ENCODE measurements at regions not wholly inside any gene's neighbourhood (a gene's known extent, or its start where the extent isn't known, plus 50 kb on each side); places are given as distances from the start of the nearest gene placed in this dataset.
"Not testable (repeated sequence)": the region's sequence is repeated elsewhere in the genome, so short reads cannot be mapped to it uniquely, and the experiment has no call there.

DNA sequence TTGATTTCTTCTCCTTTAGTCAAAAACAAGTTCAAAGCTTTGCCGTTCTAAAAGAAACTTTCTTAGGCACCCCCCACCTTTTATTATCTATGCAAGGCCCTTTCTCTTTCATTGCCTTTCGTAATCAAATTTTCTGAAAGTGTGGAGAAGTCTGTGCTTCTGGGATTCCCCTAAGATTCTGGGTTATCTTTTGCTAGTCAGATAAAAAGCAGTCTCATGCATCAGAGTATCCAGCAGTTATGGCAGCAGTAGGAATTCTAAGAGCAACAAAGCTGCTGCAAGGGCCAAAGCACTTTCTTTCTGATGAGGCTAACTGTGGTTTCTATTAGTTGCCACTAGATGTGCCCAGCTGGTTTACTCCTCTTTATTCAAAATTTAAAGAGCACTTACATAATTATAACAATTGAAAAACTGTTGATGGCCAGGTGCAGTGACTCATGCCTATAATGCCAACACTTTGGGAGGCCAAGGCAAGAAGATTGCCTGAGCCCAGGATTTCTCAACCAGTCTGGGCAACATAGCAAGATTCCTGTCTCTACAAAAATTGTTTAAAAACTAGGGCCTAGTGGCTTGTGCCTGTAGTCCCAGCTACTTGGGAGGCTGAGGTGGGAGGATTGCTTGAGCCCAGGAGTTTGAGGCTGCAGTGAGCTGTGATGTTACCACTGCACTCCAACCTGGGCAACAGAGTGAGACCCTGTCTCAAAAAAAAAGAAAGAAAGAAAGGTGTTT lies 296.2 kb downstream of the PAPSS1 start:
- Histone ChIP-seq H3K36me3 (no peaks in the 10 kb centered on the region), H3K27ac (no peak overlapping the region), H3K4me3 (ENCODE audit: low read depth, low read length) (no peak overlapping the region), H3K27me3 (ENCODE audit: insufficient read depth, low read depth, severe bottlenecking) (no peaks in the 10 kb centered on the region), H3K9me3 (ENCODE audit: severe bottlenecking) (peaks cover 4% of the 10 kb centered on the region)
- TF ChIP-seq, protein P1, sequence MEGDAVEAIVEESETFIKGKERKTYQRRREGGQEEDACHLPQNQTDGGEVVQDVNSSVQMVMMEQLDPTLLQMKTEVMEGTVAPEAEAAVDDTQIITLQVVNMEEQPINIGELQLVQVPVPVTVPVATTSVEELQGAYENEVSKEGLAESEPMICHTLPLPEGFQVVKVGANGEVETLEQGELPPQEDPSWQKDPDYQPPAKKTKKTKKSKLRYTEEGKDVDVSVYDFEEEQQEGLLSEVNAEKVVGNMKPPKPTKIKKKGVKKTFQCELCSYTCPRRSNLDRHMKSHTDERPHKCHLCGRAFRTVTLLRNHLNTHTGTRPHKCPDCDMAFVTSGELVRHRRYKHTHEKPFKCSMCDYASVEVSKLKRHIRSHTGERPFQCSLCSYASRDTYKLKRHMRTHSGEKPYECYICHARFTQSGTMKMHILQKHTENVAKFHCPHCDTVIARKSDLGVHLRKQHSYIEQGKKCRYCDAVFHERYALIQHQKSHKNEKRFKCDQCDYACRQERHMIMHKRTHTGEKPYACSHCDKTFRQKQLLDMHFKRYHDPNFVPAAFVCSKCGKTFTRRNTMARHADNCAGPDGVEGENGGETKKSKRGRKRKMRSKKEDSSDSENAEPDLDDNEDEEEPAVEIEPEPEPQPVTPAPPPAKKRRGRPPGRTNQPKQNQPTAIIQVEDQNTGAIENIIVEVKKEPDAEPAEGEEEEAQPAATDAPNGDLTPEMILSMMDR (IDR thresholded peaks at IDR 0.05; ENCODE audit: low read depth, low read length) = no peak
- DNase-seq = no peak

DNA sequence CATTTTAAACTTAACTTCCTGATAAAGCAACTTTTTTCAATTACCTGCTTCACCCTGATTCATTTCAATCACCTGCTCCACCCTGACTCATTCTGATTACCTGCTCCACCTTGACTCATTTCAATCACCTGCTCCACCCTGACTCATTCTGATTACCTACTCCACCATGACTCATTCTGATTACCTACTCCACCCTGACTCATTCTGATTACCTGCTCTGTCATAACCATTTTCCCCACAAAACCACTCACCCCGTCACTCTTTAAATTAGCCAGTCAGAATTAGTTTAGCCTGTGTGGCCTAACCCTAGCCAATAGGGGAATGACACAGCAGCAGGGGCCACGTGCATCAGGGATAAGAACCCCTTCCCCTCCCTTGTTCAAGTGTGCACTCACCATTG lies 300.5 kb downstream of the PAPSS1 start:
- DNase-seq; H3K27ac ChIP-seq; H3K27me3 ChIP-seq (ENCODE audit: insufficient read depth, low read depth, severe bottlenecking); H3K9me3 ChIP-seq (ENCODE audit: severe bottlenecking); H3K36me3 ChIP-seq; H3K4me3 ChIP-seq (ENCODE audit: low read depth, low read length): not testable (repeated sequence)

DNA sequence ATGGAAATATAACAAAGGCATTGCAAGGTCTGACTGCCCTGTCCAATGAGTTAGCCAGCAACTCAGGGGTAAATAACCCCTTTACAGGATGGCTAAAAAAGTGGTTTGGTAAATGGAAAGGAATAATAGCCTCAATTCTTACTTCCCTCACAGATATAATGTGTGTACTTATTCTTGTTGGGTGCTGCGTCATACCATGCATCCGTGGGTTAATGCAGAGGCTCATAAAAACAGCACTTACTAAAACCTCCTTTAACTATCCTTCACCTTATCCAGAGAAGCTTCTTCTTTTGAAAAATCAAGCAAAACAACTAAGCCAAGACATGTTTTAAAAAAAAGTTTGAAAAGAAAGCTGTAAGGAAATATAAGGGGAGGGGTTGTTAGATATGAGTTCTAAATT lies 301.0 kb downstream of the PAPSS1 start:
- TF ChIP-seq, protein P1 (IDR thresholded peaks at IDR 0.05; ENCODE audit: low read depth, low read length) = no peak
- Histone ChIP-seq H3K9me3 (ENCODE audit: severe bottlenecking) (peaks cover 4% of the 10 kb centered on the region), H3K4me3 (ENCODE audit: low read depth, low read length) (no peak overlapping the region), H3K27me3 (ENCODE audit: insufficient read depth, low read depth, severe bottlenecking) (peaks cover 3% of the 10 kb centered on the region), H3K36me3 (no peaks in the 10 kb centered on the region), H3K27ac (no peak overlapping the region)
- no peak for DNase-seq

DNA sequence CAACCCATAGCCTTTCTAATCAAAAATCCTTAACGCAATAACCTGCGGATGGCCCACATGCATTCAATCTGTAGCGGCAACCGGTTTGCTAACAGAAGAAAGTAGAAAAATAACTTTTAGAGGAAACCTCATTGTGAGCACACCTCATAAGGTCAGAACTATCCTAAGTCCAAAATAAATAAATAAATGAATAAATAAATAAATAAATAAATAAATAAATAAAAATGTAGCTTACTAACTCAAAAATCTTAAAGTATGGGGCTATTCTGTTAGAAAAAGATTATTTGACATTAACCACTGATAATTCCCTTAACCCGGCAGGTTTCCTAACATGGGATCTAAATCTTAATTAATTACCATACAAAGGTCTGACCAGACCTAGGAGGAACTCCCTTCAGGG lies 304.5 kb downstream of the PAPSS1 start:
- not testable (repeated sequence) for H3K27me3 ChIP-seq (ENCODE audit: insufficient read depth, low read depth, severe bottlenecking); H3K36me3 ChIP-seq; H3K4me3 ChIP-seq (ENCODE audit: low read depth, low read length); DNase-seq; H3K27ac ChIP-seq; H3K9me3 ChIP-seq (ENCODE audit: severe bottlenecking)

DNA sequence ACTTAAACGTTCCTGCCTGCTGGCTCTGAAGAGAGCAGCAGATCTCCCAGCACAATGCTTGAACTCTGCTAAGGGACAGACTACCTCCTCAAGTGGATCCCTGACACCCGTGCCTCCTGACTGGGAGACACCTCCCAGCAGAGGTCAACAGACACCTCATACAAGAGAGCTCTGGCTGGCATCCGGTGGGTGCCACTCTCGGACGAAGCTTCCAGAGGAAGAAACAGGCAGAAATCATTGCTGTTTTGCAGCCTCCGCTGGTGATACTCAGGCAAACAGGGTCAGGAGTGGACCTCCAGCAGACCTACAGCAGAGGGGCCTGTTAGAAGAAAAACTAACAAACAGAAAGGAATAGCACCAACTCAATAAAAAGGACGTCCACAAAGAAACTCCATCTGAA lies 310.2 kb downstream of the PAPSS1 start:
- H3K36me3 ChIP-seq; H3K27me3 ChIP-seq (ENCODE audit: insufficient read depth, low read depth, severe bottlenecking); DNase-seq; H3K27ac ChIP-seq; H3K9me3 ChIP-seq (ENCODE audit: severe bottlenecking); H3K4me3 ChIP-seq (ENCODE audit: low read depth, low read length): not testable (repeated sequence)

DNA sequence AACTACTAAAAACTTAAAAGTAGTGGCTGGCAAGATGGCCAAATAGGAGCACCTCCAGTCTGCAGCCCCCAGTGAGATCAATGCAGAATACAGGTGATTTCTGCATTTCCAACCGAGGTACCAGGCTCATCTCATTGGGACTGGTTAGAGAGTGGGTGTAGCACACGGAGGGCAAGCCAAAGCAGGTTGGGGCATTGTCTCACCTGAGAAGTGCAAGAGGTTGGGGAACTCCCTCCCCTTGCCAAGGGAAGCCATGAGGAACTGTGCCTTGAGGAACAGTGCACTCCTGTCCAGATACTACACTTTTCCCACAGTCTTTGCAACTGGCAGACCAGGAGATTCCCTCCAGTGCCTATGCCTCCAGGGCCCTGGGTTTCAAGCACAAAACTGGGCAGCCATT lies 311.1 kb downstream of the PAPSS1 start:
- DNase-seq = no peak
- H3K27me3 ChIP-seq (ENCODE audit: insufficient read depth, low read depth, severe bottlenecking) = peaks cover 5% of the 10 kb centered on the region
- TF ChIP-seq, protein P1 (IDR thresholded peaks at IDR 0.05; ENCODE audit: low read depth, low read length) = no peak

DNA sequence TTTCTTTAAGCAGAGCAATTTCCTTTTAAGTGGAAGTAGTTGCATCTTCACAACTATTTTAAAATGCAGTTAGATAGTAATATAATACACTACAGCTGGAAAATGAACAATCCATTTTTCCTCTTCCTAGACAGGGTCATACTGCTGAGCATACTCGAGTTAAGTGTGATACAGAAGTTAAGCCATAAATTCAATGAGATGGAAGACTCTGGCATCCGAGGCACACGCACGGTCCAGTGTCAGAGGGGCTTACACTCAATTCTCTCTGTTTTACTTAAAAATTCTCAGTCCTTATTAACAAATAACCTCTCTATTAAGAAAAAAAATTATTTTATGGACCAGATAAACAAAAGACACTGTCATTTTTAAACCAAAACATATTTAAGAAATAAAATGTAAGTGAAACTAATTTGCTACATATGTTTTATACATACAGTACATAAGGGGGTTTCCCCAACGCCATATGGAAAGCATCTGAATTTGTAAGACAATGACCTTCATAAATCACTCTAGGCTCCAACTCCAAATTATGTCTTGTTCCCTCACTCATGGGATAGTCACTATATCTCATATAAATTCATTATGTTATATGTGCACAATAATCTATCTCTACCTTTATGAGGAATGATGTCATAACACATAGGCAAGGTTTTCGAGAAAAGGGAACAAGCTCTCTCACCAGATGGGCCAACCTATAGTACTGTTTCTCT lies 315.3 kb downstream of the PAPSS1 start:
- no peak for DNase-seq
- Histone ChIP-seq H3K36me3 (no peaks in the 10 kb centered on the region), H3K9me3 (ENCODE audit: severe bottlenecking) (no peaks in the 10 kb centered on the region), H3K27ac (no peak overlapping the region), H3K27me3 (ENCODE audit: insufficient read depth, low read depth, severe bottlenecking) (no peaks in the 10 kb centered on the region), H3K4me3 (ENCODE audit: low read depth, low read length) (no peak overlapping the region)
- TF ChIP-seq, protein P1 (IDR thresholded peaks at IDR 0.05; ENCODE audit: low read depth, low read length) = no peak

More for the DNA sequence above, 311.1 kb downstream of the PAPSS1 start:
- Histone ChIP-seq H3K4me3 (ENCODE audit: low read depth, low read length) (no peak overlapping the region), H3K27ac (no peak overlapping the region), H3K36me3 (no peaks in the 10 kb centered on the region), H3K9me3 (ENCODE audit: severe bottlenecking) (no peaks in the 10 kb centered on the region)
